DMS114 treated with DMSO at 0.1 percent for 48 hours (cell line): ENCODE measurements at regions not wholly inside any gene's neighbourhood (a gene's known extent, or its start where the extent isn't known, plus 50 kb on each side); places are given as distances from the start of the nearest gene placed in this dataset.
A peak's percentile ranks its signal among the peaks of the same experiment; 100 is the strongest.
"Not testable (repeated sequence)": the region's sequence is repeated elsewhere in the genome, so short reads cannot be mapped to it uniquely, and the experiment has no call there.

ENCODE experiments used
- DNase-seq: peaks from one replicate; lab custom pipeline; 2025; ENCODE audit not compliant: unreplicated experiment; lab: John Stamatoyannopoulos, UW

GRCh38 chr2:71925268-71926088, 222.2 kb downstream of the CYP26B1 start:
- no peak for DNase-seq

GRCh38 chr2:71923887-71924533, 223.7 kb downstream of the CYP26B1 start:
- DNase-seq, result peak; percentile 75

GRCh38 chr2:71923143-71923525, 224.5 kb downstream of the CYP26B1 start:
- no peak for DNase-seq

- DNase-seq, result no peak
Observed at GRCh38 chr2:71922499-71923142, 225.0 kb downstream of the CYP26B1 start.

DNA sequence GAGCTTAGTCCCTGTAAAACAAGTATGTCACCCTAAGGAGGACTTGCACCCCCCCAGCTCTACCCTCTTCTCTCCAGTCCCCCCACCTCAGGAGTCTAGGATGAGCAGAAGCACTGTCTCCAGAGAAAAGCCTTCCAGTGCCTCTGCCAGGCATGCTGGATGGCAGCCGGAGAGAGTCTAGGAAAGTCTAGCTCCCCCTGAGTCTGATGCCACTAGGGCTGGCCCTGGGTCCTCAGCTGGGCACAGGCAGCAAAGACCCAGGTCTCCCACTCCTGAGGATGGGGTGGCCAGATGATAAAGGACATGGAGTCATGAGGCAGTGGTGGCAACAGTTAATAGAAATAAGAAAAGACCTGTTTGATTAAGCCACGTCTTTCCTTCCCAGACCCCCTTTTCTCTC, 225.6 kb downstream of the CYP26B1 start:
- no peak for DNase-seq

GRCh38 chr2:71920819-71921218, 226.8 kb downstream of the CYP26B1 start:
- DNase-seq, result not testable (repeated sequence)

GRCh38 chr2:71919708-71920107, 228.0 kb downstream of the CYP26B1 start:
- DNase-seq, result no peak

- no peak for DNase-seq
Observed at GRCh38 chr2:71910277-71910676, 237.4 kb downstream of the CYP26B1 start.

GRCh38 chr2:71908798-71909197, 238.9 kb downstream of the CYP26B1 start:
- DNase-seq, result no peak

GRCh38 chr2:71907503-71907902, 240.2 kb downstream of the CYP26B1 start:
- DNase-seq, result no peak

DNA sequence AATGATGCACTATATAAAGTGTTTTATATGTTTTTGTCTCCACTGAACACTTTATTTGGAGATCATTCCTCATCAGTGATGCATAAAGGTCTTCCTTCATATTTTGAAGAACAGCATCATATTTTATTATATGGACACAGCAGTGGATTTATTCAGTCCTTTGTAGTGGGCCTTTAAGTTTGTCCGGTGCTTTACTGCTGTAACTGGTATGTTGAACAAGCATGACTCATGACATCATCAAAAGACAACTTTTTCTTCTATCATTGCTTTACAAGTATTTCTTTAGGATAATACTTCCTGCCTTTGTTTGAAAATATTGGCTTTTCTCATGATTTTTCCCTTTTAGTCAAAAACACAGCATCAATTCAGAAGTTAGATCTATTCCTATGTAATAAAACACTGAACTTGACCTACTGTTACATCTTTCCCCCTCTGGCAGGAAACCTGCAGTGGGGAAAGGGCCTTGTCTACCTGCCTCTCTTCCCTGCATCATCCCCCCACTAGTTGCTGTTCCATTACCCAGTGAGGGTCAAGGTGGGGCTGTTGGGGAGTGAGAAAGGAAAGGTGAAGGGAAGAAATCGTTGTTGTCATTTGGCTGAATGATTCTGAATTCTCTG, 241.2 kb downstream of the CYP26B1 start:
- DNase-seq, result no peak

- DNase-seq, result no peak
Observed at GRCh38 chr2:71905205-71905604, 242.5 kb downstream of the CYP26B1 start.

GRCh38 chr2:71903841-71904240, 243.8 kb downstream of the CYP26B1 start:
- no peak for DNase-seq

DNA sequence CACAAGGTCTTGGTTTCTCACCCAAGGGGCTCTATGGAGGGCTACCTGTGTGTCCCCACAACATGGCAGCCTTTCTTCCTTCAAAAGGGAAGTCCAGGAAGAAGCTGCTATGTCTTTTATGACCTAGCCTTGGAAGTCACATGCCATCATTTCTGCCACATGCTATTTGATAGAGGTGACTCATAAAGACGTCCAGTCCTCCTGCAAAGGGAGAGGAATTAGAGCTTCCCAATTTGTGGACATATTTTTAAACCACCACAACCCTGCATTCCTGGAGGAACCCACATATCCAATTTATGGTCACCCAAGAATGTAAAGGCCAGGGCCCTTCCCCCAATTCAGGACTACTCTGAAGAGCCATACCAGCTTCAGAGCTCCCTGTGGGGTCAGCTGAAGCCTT, 246.2 kb downstream of the CYP26B1 start:
- DNase-seq, result no peak

DNA sequence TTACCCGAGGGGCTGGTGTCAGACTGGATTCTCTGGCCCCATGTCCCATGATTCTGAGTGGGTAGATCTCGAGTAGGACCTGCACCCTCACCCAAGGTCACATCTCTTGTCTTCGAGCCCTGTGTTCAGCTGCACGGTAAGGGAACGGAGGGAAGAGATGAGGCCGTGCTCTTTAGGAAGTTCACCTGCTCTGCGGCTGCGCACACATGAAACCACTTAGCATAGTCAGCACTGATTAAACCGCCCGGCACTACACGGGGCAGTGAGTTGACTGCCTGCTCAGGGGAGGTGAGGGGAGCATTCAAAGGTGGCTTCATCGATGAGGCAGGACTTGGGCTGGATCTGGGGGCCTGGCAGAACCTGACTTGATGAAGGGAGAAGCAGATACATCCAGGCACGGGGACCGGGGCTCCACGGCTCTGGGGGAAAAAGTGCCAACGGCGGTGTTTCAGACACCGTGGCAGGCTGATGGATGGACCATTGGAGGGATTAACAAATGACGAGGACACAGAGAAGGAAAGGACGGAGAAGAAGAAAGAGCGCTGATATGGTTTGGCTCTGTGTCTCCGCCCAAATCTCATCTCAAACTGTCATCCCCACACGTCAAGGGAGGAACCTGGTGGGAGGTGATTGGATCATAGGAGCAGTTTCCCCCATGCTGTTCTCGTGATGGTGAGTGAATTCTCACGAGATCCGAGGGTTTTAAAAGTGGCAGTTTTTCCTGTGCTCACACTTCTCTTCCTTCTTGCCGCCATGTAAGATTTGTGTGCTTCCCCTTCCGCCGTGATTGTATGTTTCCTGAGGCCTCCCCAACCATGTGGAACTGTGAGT, 248.6 kb downstream of the CYP26B1 start:
- DNase-seq, result no peak

DNA sequence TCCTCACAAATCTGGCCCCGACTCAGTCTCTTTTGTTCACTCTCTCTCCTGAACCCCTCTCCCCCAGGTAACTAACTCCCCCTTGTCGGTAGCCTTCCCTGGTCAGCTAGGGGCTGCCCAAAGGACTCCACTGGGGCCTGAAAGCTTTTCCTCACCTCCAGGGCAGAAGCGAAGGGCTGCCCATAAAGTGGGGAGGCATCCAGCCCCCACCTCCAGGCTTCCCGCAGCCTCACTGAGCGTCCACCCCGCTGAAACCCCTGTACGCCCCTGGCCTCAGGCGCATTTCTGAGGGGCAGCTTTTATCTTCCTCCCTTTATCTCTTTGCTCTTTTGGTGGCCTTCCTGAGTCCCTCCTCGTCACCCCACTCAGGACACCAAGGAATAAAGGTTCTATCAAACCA, 249.3 kb downstream of the CYP26B1 start:
- no peak for DNase-seq

GRCh38 chr2:71897836-71898235, 249.8 kb downstream of the CYP26B1 start:
- DNase-seq, result no peak

GRCh38 chr2:71897137-71897480, 250.6 kb downstream of the CYP26B1 start:
- no peak for DNase-seq

GRCh38 chr2:71896385-71897136, 251.1 kb downstream of the CYP26B1 start:
- DNase-seq, result no peak
